ENCODE measurements at regions not wholly inside any gene's neighbourhood (a gene's known extent, or its start where the extent isn't known, plus 50 kb on each side); places are given as distances from the start of the nearest gene placed in this dataset.

DNA sequence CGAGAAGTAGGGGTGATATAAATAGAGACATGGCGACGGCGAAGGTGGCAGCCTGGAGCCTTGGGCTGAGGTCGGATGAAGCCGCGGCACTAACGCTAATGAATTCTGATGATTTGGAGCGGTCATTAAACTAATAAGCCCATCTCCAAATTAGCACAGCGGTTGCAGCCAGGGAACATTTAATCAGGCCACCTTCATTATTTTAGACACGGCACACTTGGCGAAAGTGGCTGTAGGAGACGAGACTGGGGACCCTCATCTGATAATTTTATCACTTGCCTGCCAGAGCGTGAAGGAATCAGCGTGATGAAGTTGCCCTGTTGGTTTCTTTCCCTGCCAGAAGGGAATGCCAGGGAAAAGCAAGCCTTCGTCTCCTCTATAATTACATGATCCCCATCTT lies 664.3 kb upstream of the TBX3 start:
- H4K91ac ChIP-seq (replicated peaks; ENCODE audit: insufficient read length, low read length), result no peak overlapping the region
- H4K8ac ChIP-seq (ENCODE audit: extremely low read depth, insufficient read depth, low read length), result no peak overlapping the region
- DNase-seq (ENCODE audit: low read depth in 1 of 2, low spot score in 2 of 2) (no peak), FAIRE-seq (no peak)
- no peak overlapping the region for H2BK120ac ChIP-seq (replicated peaks; ENCODE audit: low read depth, low read length)
- no peak overlapping the region for H3K9ac ChIP-seq (replicated peaks in 1 of 4; ENCODE audit: extremely low read depth in 1 of 4, low read depth in 3 of 4, low read length in 3 of 4)
- H3K23ac ChIP-seq (ENCODE audit: insufficient read length), result no peak overlapping the region
- H3K36me3 ChIP-seq (ENCODE audit: control insufficient read depth in 2 of 4, insufficient read depth in 4 of 4, low read length in 3 of 4), result no peaks in the 10 kb centered on the region
- H2BK15ac ChIP-seq (ENCODE audit: low read length), result no peak overlapping the region
- no peak overlapping the region for H2BK5ac ChIP-seq (ENCODE audit: low read depth, low read length)
- H2BK20ac ChIP-seq (ENCODE audit: low read length), result no peak overlapping the region
- no peak overlapping the region for H3K4me2 ChIP-seq (ENCODE audit: insufficient read depth in 1 of 2, low read depth in 2 of 2, low read length in 2 of 2)
- H3K9me3 ChIP-seq (ENCODE audit: insufficient read depth in 2 of 2, low read depth in 1 of 2, low read length in 1 of 2), result no peaks in the 10 kb centered on the region
- H3K4me1 ChIP-seq (replicated peaks in 1 of 4; ENCODE audit: control insufficient read depth in 3 of 4, insufficient read depth in 4 of 4, low read length in 3 of 4), result no peaks in the 10 kb centered on the region
- no peak overlapping the region for H3K14ac ChIP-seq (ENCODE audit: insufficient read length)
- no peak overlapping the region for H3K18ac ChIP-seq (ENCODE audit: extremely low read depth, low read length)
- H3K23me2 ChIP-seq (ENCODE audit: low read depth, low read length), result no peaks in the 10 kb centered on the region; the same call in 1 of the 2 replicates
- ChIA-PET POLR2A (ENCODE audit: partially characterized antibody) (interaction anchor here (0.6 kb wide), 1 partner anchor 24 kb away, joined by 4 read pairs; no protein-coding TSS in a partner anchor), CTCF (ENCODE audit: partially characterized antibody) (no interaction called here)
- H3K27ac ChIP-seq (ENCODE audit: low read depth, low read length), result no peak overlapping the region
- H3K56ac ChIP-seq (replicated peaks; ENCODE audit: insufficient read length, low read depth, low read length), result no peak overlapping the region
- H3K4me3 ChIP-seq (ENCODE audit: extremely low read depth in 1 of 4, insufficient read depth in 2 of 4, low read depth in 3 of 4, low read length in 4 of 4), result no peak overlapping the region
- no peak overlapping the region for H4K5ac ChIP-seq (ENCODE audit: insufficient read length, low read depth, low read length)
- no peaks in the 10 kb centered on the region for H3K79me1 ChIP-seq (ENCODE audit: low read depth, low read length)
- no peak overlapping the region for H2AFZ ChIP-seq (ENCODE audit: low read length)
- H3K4ac ChIP-seq (replicated peaks; ENCODE audit: insufficient read length, low read depth, low read length), result no peak overlapping the region
- no peaks in the 10 kb centered on the region for H3K27me3 ChIP-seq (replicated peaks in 1 of 4; ENCODE audit: control insufficient read depth in 3 of 4, extremely low read depth in 1 of 4, insufficient read depth in 3 of 4, low read length in 3 of 4)
- 94% methylated on average over 16 of the region's 16 CpGs; no CpG with 5 or more reads in 1 of the 2 experiments for WGBS, 2 experiments (ENCODE audit: extremely low coverage in 1 of 2, insufficient coverage in 1 of 2, insufficient read length in 1 of 2, insufficient replicate concordance in 2 of 2, low coverage in 1 of 2, low lambda C conversion rate in 2 of 2, missing lambda C conversion rate in 1 of 2)
- H4K20me1 ChIP-seq (replicated peaks in 1 of 2; ENCODE audit: control insufficient read depth in 1 of 2, insufficient read depth in 2 of 2, low read length in 2 of 2), result no peaks in the 10 kb centered on the region
- no peaks in the 10 kb centered on the region for H3K79me2 ChIP-seq (ENCODE audit: control insufficient read depth in 1 of 2, insufficient read depth in 2 of 2, low read length in 2 of 2)
- no peak overlapping the region for H2AK5ac ChIP-seq (ENCODE audit: low read depth, low read length)
- no peak overlapping the region for H2BK12ac ChIP-seq (ENCODE audit: low read depth, low read length)
- TF ChIP-seq RNF2 (IDR thresholded peaks at IDR 0.05; ENCODE audit: borderline replicate concordance, low read depth, low read length, missing control alignments, poor library complexity, severe bottlenecking), result no peak
- no peak for TF ChIP-seq SIN3A (conservative IDR thresholded peaks at IDR 0.05 in 1 of 2, IDR thresholded peaks at IDR 0.05 in 1 of 2; ENCODE audit: low read depth in 1 of 2, low read length in 2 of 2)
- TF ChIP-seq SUZ12 (IDR thresholded peaks at IDR 0.05; ENCODE audit: low read length), result no peak
- TF ChIP-seq SAP30 (IDR thresholded peaks at IDR 0.05; ENCODE audit: insufficient read depth, insufficient replicate concordance, low read length), result no peak
- no peak for TF ChIP-seq GTF2F1 (IDR thresholded peaks at IDR 0.05; ENCODE audit: borderline replicate concordance, low read depth, low read length)
- TF ChIP-seq RFX5 (IDR thresholded peaks at IDR 0.05; ENCODE audit: borderline replicate concordance, low read depth, low read length), result no peak
- TF ChIP-seq NRF1 (IDR thresholded peaks at IDR 0.05; ENCODE audit: low read depth, low read length), result no peak
- TF ChIP-seq HDAC2 (IDR thresholded peaks at IDR 0.05; ENCODE audit: borderline replicate concordance in 1 of 2, low read depth in 2 of 2, low read length in 2 of 2), result no peak
- TF ChIP-seq EGR1 (IDR thresholded peaks at IDR 0.05; ENCODE audit: borderline replicate concordance, low read depth, low read length), result no peak
- no peak for TF ChIP-seq TEAD4 (IDR thresholded peaks at IDR 0.05; ENCODE audit: low read depth, low read length)
- TF ChIP-seq CTCF (IDR thresholded peaks at IDR 0.05; ENCODE audit: control extremely low read depth in 1 of 3, insufficient read depth in 1 of 3, low read depth in 1 of 3, low read length in 3 of 3), result no peak

Data from H1 (cell line).